Sigmoid colon (tissue), 4 donors: ENCODE measurements at regions not wholly inside any gene's neighbourhood (a gene's known extent, or its start where the extent isn't known, plus 50 kb on each side); places are given as distances from the start of the nearest gene placed in this dataset.

ENCODE experiments used
- EP300 ChIP-seq, 4 donors: sonication (generic); formaldehyde crosslinking; IDR thresholded peaks; one replicate each; pipeline ENCODE4 v1.6.1; 2017; ENCODE audit warnings: antibody characterized with exemption in 4 of 4
- POLR2A ChIP-seq, 2 donors: fragments of 450-650 bp; IDR thresholded peaks; one replicate each; pipeline ENCODE4 v1.6.1; 2016; ENCODE audit warnings: antibody characterized with exemption in 2 of 2, mild to moderate bottlenecking in 2 of 2, moderate library complexity in 2 of 2
- TF ChIP-seq, protein P1 (sequence below), 4 experiments: fragments of 450-650 bp in 3 of 4; fragments of 200-600 bp in 1 of 4; IDR thresholded peaks; one replicate each; pipeline ENCODE4 v1.5.1; 2016 to 2019; ENCODE audit warnings: antibody characterized with exemption in 4 of 4, mild to moderate bottlenecking in 3 of 4, moderate library complexity in 2 of 4

DNA sequence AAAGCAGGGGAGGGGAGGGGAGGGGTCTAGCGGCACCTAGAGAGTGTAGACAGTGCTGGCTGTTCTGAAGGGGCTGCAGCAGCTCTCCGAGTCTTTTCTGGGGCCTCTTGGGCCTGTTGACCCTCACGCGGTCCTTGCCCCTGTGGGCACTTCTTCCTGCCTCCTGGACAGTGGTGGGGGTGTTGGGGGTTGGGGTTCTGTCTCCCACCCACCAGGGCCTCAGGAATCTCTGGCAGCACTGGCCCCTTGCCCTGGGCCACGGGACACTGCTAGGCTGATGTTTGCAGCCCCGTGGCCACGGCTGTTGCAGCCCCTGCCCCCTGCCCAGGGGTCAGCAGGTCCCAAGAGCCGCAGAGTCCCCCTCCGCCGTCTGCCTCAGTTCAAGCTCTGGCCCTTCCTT lies 68.9 kb upstream of the INPP5A start:
- TF ChIP-seq, protein P1, sequence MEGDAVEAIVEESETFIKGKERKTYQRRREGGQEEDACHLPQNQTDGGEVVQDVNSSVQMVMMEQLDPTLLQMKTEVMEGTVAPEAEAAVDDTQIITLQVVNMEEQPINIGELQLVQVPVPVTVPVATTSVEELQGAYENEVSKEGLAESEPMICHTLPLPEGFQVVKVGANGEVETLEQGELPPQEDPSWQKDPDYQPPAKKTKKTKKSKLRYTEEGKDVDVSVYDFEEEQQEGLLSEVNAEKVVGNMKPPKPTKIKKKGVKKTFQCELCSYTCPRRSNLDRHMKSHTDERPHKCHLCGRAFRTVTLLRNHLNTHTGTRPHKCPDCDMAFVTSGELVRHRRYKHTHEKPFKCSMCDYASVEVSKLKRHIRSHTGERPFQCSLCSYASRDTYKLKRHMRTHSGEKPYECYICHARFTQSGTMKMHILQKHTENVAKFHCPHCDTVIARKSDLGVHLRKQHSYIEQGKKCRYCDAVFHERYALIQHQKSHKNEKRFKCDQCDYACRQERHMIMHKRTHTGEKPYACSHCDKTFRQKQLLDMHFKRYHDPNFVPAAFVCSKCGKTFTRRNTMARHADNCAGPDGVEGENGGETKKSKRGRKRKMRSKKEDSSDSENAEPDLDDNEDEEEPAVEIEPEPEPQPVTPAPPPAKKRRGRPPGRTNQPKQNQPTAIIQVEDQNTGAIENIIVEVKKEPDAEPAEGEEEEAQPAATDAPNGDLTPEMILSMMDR (IDR thresholded peaks at IDR 0.05) = no peak
- no peak for TF ChIP-seq EP300 (IDR thresholded peaks at IDR 0.05)
- TF ChIP-seq POLR2A (IDR thresholded peaks at IDR 0.05) = no peak
